K562 (cell line): ENCODE measurements at regions not wholly inside any gene's neighbourhood (a gene's known extent, or its start where the extent isn't known, plus 50 kb on each side); places are given as distances from the start of the nearest gene placed in this dataset.
"Not testable (repeated sequence)": the region's sequence is repeated elsewhere in the genome, so short reads cannot be mapped to it uniquely, and the experiment has no call there.

Source experiments
- ARID3A ChIP-seq: IDR thresholded peaks from 2 replicates; pipeline ENCODE4 v1.6.1; 2012; ENCODE audit warnings: low read depth, low read length, improper control_type of control experiment, borderline replicate concordance
- PCBP1 ChIP-seq: fragments of 200-400 bp; formaldehyde crosslinking; IDR thresholded peaks from 2 replicates; pipeline ENCODE4 v1.6.1; 2018; ENCODE audit warnings: mild to moderate bottlenecking, low read depth, low read length; ENCODE audit not compliant: poor library complexity, severe bottlenecking
- SMC3 ChIP-seq: conservative IDR thresholded peaks from 2 replicates; pipeline ENCODE4 v1.6.1; 2011; ENCODE audit warnings: low read depth, low read length, improper control_type of control experiment; ENCODE audit not compliant: insufficient read depth
- U2AF1 ChIP-seq: fragments of 200-400 bp; formaldehyde crosslinking; optimal IDR thresholded peaks from 2 replicates; pipeline ENCODE3; 2017; ENCODE audit warnings: mild to moderate bottlenecking, low read depth, low read length, moderate library complexity
- ZNF12 ChIP-seq: sonication (generic); formaldehyde crosslinking; IDR thresholded peaks from 2 replicates; pipeline ENCODE4 v1.4.0; 2020; ENCODE audit warnings: mild to moderate bottlenecking, missing genetic modification reagents

- TF ChIP-seq SMC3, ZNF12, PCBP1, ARID3A, U2AF1: not testable (repeated sequence)
These were observed 150.1 kb downstream of the ASMT start for GRCh38 chrX:1764883-1765364.
